ENCODE measurements at regions not wholly inside any gene's neighbourhood (a gene's known extent, or its start where the extent isn't known, plus 50 kb on each side); places are given as distances from the start of the nearest gene placed in this dataset.

DNA sequence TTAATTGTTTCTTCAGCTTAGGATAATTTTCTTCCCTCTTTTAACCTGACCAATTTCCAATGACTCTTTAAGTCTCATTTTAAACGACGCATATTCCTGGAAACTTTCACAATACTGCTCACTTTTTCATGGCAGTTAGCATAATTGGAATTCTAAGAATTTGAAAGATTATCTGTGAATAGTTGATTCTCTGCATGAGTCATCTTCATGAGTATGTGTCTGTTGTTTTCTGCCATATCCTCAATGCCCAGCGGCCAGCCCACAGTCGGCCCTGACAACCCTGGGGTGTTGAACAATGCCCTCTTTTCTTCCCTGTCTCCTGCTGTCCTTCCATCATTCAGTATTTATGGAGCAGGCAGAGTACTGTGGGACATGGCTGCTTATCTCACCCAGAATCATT lies 554.2 kb downstream of the CDH26 start:
- TF ChIP-seq, protein P1, sequence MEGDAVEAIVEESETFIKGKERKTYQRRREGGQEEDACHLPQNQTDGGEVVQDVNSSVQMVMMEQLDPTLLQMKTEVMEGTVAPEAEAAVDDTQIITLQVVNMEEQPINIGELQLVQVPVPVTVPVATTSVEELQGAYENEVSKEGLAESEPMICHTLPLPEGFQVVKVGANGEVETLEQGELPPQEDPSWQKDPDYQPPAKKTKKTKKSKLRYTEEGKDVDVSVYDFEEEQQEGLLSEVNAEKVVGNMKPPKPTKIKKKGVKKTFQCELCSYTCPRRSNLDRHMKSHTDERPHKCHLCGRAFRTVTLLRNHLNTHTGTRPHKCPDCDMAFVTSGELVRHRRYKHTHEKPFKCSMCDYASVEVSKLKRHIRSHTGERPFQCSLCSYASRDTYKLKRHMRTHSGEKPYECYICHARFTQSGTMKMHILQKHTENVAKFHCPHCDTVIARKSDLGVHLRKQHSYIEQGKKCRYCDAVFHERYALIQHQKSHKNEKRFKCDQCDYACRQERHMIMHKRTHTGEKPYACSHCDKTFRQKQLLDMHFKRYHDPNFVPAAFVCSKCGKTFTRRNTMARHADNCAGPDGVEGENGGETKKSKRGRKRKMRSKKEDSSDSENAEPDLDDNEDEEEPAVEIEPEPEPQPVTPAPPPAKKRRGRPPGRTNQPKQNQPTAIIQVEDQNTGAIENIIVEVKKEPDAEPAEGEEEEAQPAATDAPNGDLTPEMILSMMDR (IDR thresholded peaks at IDR 0.05; ENCODE audit: borderline replicate concordance, extremely low read depth, insufficient read depth): no peak
- H3K9me3 ChIP-seq (ENCODE audit: control insufficient read depth in 2 of 3, insufficient read depth in 1 of 3, low read length in 3 of 3): no peaks in the 10 kb centered on the region
- no peaks in the 10 kb centered on the region for H3K36me3 ChIP-seq (ENCODE audit: control insufficient read depth in 2 of 3, insufficient read depth in 3 of 3, low read length in 3 of 3)
- H3K4me1 ChIP-seq (ENCODE audit: control insufficient read depth in 2 of 3, insufficient read depth in 2 of 3, low read depth in 1 of 3, low read length in 3 of 3): no peaks in the 10 kb centered on the region
- no peak overlapping the region for H3K4me3 ChIP-seq (ENCODE audit: low read length in 3 of 3)
- no peak overlapping the region for H3K9ac ChIP-seq (ENCODE audit: low read length in 3 of 3)
- DNase-seq (no peak), FAIRE-seq (no peak)
- intact Hi-C loops (cut with DNase I): no loop called here
- no peak overlapping the region for H3K27ac ChIP-seq (ENCODE audit: low read depth in 2 of 2, low read length in 2 of 2)
- no peaks in the 10 kb centered on the region for H3K27me3 ChIP-seq (ENCODE audit: control insufficient read depth, insufficient read depth, low read length)

DNA sequence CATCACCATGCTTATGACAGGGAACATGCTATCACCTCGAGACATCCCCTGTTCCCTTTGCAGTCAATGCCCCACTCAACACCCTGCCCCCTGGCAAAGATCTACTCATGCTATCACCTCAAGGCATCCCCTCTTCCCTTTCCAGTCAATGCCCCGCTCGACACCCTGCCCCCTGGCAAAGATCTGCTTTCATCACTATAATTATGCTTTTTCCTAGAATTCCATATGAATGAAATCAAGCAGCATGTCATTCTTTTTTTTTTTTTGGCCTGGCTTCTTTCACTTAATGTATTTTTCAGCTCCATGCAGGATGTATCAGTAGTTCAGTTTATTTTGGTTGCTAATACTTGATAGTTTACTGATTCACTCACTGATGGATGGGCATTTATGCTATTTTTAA lies 554.9 kb downstream of the CDH26 start:
- FAIRE-seq (no peak), DNase-seq (no peak)
- Histone ChIP-seq H3K9ac (ENCODE audit: low read length in 3 of 3) (no peak overlapping the region), H3K9me3 (ENCODE audit: control insufficient read depth in 2 of 3, insufficient read depth in 1 of 3, low read length in 3 of 3) (no peaks in the 10 kb centered on the region), H3K27ac (ENCODE audit: low read depth in 2 of 2, low read length in 2 of 2) (no peak overlapping the region), H3K4me1 (ENCODE audit: control insufficient read depth in 2 of 3, insufficient read depth in 2 of 3, low read depth in 1 of 3, low read length in 3 of 3) (no peaks in the 10 kb centered on the region), H3K27me3 (ENCODE audit: control insufficient read depth, insufficient read depth, low read length) (no peaks in the 10 kb centered on the region), H3K36me3 (ENCODE audit: control insufficient read depth in 2 of 3, insufficient read depth in 3 of 3, low read length in 3 of 3) (no peaks in the 10 kb centered on the region), H3K4me3 (ENCODE audit: low read length in 3 of 3) (no peak overlapping the region)
- TF ChIP-seq, protein P1 (IDR thresholded peaks at IDR 0.05; ENCODE audit: borderline replicate concordance, extremely low read depth, insufficient read depth): no peak
- intact Hi-C loops (cut with DNase I): no loop called here

DNA sequence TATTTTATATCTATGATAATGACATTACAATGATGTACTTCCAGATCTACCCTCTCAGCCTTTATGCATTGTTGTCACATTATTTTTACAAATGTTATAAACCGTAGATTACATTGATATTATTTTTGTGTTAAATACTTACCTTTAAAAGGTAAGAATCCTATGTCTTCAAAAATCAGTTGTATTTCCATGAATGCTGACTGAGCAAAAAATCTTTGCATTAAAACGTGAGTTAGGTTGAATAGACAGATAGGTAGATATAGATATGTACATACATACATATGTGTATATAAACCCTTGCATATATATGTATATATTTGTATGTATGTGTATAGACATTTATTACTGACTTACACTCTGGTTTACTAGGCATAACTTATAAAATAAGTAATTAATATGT lies 558.2 kb downstream of the CDH26 start:
- Histone ChIP-seq H3K4me3 (ENCODE audit: low read length in 3 of 3) (no peak overlapping the region), H3K27me3 (ENCODE audit: control insufficient read depth, insufficient read depth, low read length) (no peaks in the 10 kb centered on the region), H3K4me1 (ENCODE audit: control insufficient read depth in 2 of 3, insufficient read depth in 2 of 3, low read depth in 1 of 3, low read length in 3 of 3) (no peaks in the 10 kb centered on the region), H3K9me3 (ENCODE audit: control insufficient read depth in 2 of 3, insufficient read depth in 1 of 3, low read length in 3 of 3) (no peaks in the 10 kb centered on the region), H3K9ac (ENCODE audit: low read length in 3 of 3) (no peak overlapping the region), H3K36me3 (ENCODE audit: control insufficient read depth in 2 of 3, insufficient read depth in 3 of 3, low read length in 3 of 3) (no peaks in the 10 kb centered on the region), H3K27ac (ENCODE audit: low read depth in 2 of 2, low read length in 2 of 2) (no peak overlapping the region)
- no peak for DNase-seq
- TF ChIP-seq, protein P1 (IDR thresholded peaks at IDR 0.05; ENCODE audit: borderline replicate concordance, extremely low read depth, insufficient read depth): no peak
- intact Hi-C loops (cut with DNase I): no loop called here
- FAIRE-seq: no peak

DNA sequence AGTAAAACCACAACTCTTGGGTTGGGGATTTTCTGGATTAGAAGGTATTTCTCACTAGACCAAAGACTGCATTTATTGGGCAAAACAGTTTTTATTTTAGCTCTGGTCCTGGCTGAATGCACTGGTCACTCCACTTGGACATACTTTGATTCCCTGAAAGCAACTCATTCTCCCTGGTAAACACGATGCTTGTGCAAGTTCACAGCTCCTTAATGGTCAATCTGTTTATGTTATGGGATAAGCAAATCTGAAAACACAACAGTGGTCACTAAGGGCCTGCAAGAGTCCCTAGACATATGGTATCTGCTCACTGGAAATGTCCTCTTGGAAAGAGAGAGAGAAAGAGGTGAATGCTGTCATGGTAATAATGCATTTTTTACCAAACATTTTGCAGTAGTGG lies 559.8 kb downstream of the CDH26 start:
- no peak for FAIRE-seq

More for the DNA sequence above, 559.8 kb downstream of the CDH26 start:
- Histone ChIP-seq H3K4me3 (ENCODE audit: low read length in 3 of 3) (no peak overlapping the region), H3K27me3 (ENCODE audit: control insufficient read depth, insufficient read depth, low read length) (no peaks in the 10 kb centered on the region), H3K27ac (ENCODE audit: low read depth in 2 of 2, low read length in 2 of 2) (no peak overlapping the region), H3K36me3 (ENCODE audit: control insufficient read depth in 2 of 3, insufficient read depth in 3 of 3, low read length in 3 of 3) (no peaks in the 10 kb centered on the region), H3K9me3 (ENCODE audit: control insufficient read depth in 2 of 3, insufficient read depth in 1 of 3, low read length in 3 of 3) (no peaks in the 10 kb centered on the region), H3K9ac (ENCODE audit: low read length in 3 of 3) (no peak overlapping the region), H3K4me1 (ENCODE audit: control insufficient read depth in 2 of 3, insufficient read depth in 2 of 3, low read depth in 1 of 3, low read length in 3 of 3) (no peaks in the 10 kb centered on the region)
- TF ChIP-seq, protein P1 (IDR thresholded peaks at IDR 0.05; ENCODE audit: borderline replicate concordance, extremely low read depth, insufficient read depth): no peak
- no peak for DNase-seq
- intact Hi-C loops (cut with DNase I): no loop called here

Measured in kidney (tissue), 13 donors.